Stimulated activated naive CD4-positive, alpha-beta T cell treated with Interleukin-2 at 50 U/mL for 16 hours (primary cell): ENCODE measurements at regions not wholly inside any gene's neighbourhood (a gene's known extent, or its start where the extent isn't known, plus 50 kb on each side); places are given as distances from the start of the nearest gene placed in this dataset.
"Not testable (repeated sequence)": the region's sequence is repeated elsewhere in the genome, so short reads cannot be mapped to it uniquely, and the experiment has no call there.

Source experiments
- DNase-seq: peaks from one replicate; lab custom pipeline; 2025; lab: John Stamatoyannopoulos, UW

DNA sequence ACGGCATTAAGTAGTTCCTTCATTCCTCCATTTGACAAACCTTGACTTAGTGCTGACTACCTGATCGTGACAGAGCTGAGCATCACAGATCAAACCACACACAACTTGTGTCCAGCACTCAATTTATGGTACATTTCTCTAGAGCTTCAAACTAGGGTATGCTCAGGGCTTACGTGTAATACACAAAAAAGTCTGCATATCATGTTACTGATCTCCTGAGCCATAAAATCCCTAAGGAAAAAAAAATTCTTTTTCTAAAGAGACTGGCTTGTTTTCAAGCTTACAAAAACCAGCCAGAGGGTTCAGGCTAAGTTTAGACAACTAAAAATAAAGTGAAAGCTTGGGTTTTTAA, 88.0 kb upstream of the ALKAL2 start:
- no peak for DNase-seq

DNA sequence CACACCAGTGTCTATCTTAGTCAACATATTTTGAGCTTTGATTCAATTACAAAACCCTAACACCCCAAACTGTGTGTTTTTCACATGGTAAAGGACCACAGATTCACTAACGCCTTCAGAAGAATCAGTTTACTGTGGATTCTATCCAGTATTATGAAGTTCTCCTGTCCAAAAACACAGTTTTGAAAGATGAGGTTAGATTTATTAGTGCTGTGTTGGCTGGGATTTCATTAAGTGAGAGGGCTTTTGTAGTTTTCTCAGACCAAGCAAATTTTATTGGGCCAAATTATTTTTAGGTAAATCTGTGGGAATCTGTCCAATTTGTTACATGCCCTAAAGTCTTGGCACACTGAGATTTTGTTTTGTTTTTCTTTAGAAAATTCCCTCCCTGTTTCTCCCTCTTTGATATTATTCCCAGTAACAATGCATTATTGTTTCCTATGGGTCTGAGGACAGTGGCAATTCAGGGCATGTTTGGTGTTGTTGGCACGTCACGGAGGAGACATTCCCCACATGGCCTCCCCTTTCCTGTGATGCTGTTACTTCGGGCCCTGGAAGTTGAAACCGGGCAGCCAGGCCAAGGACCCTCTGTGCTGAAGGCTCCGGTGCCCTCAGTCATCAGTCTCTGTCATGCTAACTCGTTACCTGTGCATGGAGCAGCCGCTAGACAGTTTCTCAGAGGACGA, 87.5 kb upstream of the ALKAL2 start:
- no peak for DNase-seq

DNA sequence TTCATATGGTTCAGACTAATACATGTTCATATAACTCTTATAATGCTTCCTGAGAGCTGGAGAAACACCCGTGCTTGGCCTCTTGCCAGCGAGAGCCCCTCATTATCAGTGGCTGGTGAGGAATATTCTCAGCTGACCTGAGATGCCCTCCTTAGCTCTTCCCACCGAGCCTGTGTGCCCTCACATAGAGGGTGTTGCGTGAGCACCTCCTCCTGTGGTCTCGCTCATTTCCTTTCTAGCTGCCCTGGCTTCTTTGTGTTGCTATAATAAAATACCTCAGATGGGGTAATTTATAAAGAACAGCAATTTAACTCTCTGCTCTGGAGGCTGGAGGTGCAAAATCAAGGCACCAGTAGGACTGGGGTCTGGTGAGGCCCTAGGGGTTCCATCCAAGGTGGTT, 80.5 kb upstream of the ALKAL2 start:
- no peak for DNase-seq

DNA sequence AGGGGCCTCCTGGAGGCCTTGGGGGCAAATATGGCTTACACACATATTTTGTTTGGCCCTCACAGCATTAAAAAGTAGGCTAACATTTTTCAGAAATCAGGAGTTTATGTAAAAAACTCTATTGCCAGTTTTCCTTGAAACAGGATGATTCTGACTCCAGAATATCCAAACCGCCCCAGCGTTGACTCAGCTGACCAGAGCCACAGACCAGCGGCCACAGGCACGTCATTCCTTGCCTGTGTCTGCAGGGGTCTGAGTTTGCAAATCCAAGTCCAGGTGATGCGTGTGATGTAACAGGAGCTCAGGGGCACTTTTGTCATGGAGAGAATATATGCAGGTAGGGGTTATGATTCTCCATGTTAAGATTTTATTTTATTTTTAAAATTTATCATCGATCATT, 79.4 kb upstream of the ALKAL2 start:
- no peak for DNase-seq

DNA sequence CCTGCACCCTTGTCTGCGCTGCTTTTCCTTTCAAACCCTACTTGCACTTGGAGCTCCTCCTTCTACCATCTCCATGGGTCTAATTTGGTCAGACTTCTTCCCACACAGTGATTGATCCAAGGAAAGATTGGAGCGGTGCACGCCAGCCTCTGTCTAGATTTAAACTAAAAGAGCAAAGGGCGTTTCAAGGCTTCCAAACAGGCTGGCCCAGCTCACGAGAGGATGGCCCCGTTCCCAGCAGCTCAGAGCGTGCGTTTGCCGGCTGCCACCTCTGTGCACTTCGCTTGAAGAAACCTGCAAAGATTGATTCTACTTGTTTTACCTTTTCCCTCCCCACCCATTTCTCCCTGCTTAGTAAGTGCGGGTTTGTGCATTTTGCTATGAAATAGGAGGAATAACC, 78.8 kb upstream of the ALKAL2 start:
- no peak for DNase-seq

DNA sequence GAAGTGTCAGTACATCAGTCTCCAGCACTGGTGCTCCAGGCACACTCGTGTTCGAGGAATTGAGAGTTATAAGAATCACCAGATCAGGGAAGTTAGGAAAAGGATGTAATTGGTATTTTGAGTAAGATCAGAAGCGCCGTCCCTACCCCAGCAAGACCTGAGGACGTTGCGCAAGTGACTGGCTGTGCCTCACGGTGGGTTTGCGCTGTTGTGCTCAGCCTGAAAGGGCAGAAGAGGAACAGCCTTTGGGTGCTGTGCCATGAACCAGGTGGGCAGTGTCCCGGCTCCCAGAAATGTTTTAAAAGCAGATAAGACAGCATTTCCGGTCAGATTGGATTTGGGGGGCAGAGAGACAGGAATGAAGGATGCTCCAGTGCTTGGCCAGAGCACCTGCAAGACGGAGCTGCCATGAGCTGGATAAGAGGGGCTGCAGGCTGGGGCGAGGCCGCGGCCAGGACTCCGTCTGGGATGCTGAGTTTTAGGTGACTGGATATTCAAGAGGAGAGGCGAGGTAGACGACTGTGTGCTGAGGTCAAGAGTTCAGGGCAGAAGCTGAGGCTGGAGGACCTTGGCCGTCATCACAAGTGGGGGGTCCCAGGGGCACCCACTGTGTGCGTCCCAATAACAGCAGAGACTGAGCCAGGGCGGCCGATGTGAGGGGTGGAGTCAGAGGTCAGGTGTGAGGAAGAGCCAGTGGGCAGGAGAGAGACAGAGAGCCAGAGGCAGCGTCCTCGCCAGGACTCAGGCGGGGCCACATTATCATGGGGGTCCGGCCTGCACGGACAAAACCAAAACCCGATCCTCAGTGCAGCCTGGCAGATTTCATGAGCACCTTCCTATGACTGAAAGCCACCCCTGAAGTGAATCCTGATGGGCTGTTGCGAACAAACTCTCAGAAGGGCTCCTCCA, 77.7 kb upstream of the ALKAL2 start:
- no peak for DNase-seq

DNA sequence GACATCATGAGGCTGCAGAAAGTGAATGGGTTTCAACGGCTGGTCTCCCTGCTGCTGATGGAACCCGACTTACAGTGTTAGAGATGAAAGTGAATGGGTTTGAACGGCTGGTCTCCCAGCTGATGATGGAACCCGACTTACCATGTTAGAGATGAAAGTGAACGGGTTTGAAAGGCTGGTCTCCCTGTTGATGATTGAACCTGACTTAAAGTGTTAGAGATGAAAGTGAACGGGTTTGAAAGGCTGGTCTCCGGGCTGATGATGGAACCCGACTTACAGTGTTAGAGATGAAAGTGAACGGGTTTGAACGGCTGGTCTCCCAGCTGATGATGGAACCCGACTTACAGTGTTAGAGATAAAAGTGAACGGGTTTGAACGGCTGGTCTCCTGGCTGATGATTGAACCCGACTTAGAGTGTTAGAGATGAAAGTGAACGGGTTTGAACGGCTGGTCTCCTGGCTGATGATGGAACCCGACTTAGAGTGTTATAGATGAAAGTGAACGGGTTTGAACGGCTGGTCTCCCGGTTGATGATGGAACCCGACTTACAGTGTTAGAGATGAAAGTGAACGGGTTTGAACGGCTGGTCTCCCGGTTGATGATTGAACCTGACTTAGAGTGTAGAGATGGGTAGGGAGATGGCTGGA, 76.1 kb upstream of the ALKAL2 start:
- DNase-seq, result no peak

DNA sequence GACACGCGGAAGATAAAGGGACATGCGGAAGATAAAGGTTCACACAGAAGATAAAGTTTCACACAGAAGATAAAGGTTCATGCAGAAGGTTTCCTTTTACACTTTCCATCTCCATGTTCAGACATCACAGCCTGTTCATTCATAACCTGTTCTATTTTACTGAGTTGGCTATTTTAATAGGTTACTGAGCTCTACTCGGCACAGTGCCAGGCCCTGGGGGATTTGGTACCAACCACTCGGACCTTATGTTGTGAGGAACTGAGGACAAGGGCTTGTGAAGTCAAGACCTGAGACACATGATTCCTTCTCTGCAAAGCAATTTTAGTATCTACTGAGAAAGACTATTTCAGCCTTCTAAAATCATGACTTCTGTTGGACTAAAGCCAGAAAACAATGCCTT, 75.0 kb upstream of the ALKAL2 start:
- no peak for DNase-seq

DNA sequence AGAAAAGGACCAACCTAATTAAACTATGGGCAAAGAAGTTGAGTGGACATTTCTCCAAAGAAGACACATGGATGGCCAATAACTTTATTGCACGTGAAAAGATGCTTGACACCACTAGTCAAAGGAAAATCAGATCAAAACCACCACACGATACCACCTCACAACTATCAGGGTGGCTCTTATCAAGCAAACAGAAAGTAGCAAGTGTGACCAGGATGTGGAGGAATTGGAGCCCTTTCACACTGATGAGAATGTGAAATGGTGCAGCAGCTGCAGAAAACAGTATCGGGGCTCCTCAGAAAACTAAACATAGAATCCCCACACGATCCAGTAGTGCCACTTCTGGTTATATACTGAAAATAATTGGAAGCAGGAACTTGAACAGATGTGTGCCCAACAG, 72.2 kb upstream of the ALKAL2 start:
- no peak for DNase-seq

DNA sequence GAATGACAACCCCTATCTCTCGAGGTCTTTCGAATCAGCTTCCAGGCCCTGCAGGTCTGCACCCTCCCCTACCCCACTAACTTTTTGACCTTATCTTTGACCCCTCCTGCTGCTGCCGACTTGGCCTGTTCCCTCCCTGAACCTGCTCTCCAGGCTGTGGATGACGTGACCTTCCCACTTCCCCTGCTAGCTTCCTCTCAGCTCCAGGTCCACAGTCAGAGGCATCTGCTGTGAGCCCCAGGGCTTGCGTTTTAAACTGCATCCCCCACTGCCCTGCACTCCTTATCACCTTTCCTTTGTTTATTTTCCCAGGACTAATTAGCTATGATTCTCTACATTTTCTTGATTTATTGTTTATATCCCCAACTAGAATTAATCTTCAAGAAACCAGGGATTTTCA, 71.2 kb upstream of the ALKAL2 start:
- no peak for DNase-seq

DNA sequence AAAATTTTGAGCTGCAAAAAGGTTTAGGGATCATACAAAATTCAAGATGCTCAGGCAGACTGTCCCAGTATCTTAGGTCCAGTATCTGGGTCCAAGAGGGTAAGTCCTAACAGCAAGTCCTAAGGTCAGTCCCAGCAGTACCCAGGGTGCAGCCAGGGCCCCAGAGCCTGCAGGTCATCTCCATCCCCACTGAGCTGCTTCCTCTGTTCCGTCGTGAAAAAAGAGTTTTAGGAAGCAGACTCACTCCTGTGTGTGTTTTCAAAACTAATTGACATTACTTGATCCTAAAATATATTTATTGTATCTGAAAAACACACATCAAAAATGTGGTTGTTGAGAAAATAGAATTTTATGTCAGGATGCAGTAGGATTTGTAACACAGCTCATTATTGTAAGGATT, 69.9 kb upstream of the ALKAL2 start:
- no peak for DNase-seq

DNA sequence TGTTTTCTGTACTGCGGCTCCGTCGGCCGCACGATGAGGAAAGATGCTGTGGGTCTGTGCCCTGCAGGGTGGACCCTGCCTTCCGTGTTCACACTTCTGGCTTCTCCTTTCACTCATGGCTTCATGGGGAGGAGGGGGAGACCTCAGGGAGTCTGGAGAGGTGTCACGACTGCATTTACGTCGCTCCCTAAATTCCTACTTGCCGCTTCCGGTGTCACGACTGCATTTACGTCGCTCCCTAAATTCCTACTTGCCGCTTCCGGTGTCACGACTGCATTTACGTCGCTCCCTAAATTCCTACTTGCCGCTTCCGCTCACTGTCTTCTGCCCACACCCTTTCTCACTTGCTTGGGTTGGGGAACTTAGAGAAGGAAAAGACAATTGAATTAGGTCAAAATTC, 68.4 kb upstream of the ALKAL2 start:
- DNase-seq, result not testable (repeated sequence)

DNA sequence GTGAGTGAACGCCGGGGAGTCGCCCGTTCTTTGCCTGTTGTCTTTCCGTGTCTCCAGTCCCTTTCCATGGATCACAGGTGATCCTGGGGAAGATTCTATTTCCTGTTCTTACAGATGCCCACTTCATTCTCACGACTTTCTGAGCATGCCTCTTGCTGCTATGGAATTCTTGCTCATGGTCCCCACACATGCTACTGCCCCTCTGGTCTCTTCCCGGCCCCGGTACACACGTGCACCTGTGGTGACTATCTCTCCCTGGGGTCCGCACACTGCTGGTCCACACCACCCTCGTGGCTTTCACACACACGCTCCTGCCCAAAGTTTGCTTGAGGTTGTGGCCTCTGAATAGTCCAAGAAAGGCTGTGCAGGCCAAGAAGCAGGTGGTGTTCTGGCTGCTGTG, 67.9 kb upstream of the ALKAL2 start:
- no peak for DNase-seq

DNA sequence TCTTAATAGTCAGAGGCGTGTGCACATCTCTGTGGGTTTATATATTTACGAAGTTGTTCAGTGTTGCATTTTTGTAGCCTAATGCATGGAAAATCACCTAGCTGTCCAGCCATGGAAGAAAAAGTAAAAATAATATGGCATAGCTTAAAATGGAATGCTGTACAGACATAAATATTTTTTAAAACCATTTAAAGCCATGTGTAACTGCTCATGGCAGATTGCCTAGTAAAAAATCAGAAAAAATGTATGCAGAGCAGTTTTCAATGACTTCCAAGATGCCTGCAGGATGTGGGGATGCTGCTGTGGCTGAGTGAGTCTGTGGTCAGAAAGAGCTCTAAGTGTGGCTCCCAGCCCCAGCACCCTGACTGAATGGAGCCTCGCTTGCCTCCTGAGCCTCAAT, 64.8 kb upstream of the ALKAL2 start:
- no peak for DNase-seq

DNA sequence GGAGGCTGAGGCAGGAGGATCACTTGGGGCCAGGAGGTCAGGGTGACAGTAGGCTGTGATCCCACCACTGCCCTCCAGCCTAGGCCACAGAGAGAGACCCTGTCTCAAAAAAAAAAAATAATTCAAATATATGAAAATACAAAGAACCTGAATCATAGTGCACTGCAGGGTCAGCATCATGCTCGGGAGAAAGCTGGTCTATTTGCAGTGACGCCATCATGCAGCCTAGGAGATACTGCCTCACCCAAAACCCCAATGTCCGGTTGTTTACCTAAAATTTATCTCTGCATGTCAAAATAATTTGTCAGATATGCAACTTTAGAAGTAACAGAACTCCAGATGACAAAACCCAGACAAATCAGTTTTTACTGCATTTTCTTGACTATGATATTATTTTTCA, 61.5 kb upstream of the ALKAL2 start:
- no peak for DNase-seq

DNA sequence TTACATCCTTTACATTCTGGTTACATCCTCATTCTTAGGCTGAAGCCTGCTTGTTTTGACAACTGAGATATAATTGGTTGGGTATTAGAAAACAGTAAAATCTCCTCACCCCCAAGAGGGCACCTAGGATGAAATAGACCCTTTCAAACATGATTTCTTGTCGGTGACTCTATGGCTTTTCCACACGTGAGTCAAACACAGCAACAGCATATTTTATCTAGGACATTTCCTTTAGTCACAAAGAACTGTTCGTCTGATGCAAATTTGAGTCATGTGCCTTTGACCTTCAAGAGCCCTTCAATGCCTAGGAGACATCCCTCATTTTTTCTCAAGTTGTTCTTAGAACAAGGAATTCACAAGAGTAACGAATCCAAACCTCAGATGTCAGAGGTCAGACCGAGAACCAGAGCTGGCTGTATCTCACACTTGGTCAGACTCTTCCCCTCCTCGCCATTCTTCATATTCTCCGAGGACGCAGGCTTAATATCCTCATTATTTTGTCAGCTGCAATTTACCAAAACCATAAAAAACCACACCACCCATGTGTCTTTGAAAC, 60.5 kb upstream of the ALKAL2 start:
- no peak for DNase-seq

DNA sequence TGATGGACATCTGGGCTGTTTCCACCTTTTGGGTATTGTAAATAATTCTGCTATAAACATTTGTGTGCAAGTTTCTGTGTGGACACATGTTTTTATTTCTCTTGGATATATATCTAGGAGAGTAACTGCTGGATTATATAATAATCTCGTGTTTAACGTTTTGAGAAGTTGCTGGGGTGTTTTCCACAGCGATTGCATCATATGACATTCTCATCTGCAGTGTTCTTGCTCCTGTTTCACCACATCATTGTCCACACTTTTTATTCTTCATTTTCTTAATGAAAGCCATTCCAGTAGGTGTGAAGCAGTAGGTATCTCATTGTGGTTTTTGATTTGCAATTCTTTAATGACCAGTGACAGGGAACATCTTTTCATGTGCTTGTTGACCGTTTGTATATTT, 56.9 kb upstream of the ALKAL2 start:
- DNase-seq, result no peak

DNA sequence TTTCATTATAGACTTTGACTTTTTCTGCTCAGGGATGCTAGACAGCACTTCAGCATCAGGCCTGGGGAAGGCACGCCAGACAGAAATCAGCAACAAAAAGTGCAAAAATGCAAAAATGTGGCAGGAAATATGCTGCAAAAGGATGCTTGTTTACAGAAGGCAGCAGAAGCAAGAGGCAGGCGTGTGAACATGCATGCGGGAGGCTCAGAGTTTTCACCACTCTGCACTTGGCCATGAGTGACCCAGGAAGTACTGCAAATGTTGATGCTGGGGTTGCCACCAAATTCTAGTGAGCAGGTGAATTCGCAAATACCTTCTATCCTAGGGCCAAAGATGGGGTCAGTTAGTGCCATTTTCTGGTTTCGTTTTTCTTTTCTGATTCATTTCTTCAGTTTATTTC, 55.5 kb upstream of the ALKAL2 start:
- DNase-seq, result no peak

DNA sequence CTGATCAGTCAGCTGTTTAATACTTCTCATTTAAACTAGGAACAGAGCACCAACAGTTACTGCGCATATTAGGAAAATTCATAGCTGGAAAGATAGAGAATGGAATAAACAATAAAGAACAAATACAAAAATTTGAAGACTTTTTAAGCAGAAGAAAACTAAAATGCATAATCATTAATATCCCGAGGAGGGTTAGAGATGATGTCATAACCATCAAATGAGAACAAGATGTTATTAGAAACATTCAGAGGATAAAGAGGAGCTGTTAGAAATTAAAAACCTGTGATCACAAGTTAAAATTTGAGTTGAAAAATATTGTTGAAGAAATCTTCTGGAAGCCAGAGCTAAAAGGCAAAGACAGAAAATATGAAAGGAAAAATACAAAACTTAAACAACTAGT, 54.0 kb upstream of the ALKAL2 start:
- DNase-seq, result no peak

DNA sequence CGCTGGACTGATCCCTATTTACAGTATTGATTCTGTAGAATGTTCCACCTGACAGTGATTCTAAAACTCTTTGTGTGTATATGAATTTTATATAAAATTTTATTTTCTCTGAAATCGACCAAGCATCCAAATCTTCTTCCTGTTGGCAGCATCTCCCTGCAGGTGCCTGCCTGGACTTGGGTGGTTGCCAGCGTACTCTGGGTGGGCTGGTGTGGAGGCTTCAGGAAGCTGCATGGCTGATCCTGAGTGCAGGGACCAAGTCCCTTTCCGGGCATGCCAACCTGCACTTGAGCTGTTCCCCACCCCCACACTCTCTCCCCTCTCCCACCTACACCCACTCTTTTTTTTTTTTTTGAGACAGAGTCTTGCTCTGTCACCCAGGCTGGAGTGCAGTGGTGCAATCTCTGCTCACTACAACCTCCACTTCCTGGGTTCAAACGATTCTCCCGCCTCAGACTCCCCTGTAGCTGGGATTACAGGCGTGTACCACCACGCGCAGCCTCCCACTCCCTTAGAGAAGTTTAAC, 53.2 kb upstream of the ALKAL2 start:
- DNase-seq, result no peak
